Neural crest cell (in vitro differentiated cells): ENCODE measurements at regions not wholly inside any gene's neighbourhood (a gene's known extent, or its start where the extent isn't known, plus 50 kb on each side); places are given as distances from the start of the nearest gene placed in this dataset.
"Not testable (repeated sequence)": the region's sequence is repeated elsewhere in the genome, so short reads cannot be mapped to it uniquely, and the experiment has no call there.

Experiments
- DNase-seq: peaks from one replicate; pipeline ENCODE4 v3.0.0; 2021; ENCODE audit warnings: low read depth, mixed read lengths, low spot score
- H3K27ac Mint-ChIP-seq: one replicate; pipeline ENCODE4 v1.8.0; 2021; ENCODE audit warnings: mild to moderate bottlenecking, mixed read lengths; ENCODE audit not compliant: unreplicated experiment
- H3K27me3 Mint-ChIP-seq: 2 replicates; pipeline ENCODE4 v1.8.0; 2021; ENCODE audit warnings: low read depth, mild to moderate bottlenecking, mixed read lengths
- H3K36me3 Mint-ChIP-seq: 2 replicates; pipeline ENCODE4 v1.8.0; 2021; ENCODE audit warnings: low read depth, mild to moderate bottlenecking, mixed read lengths
- H3K4me1 Mint-ChIP-seq: 2 replicates; pipeline ENCODE4 v1.8.0; 2021; ENCODE audit warnings: mixed read lengths
- H3K4me3 Mint-ChIP-seq: one replicate; pipeline ENCODE4 v1.8.0; 2021; ENCODE audit warnings: mild to moderate bottlenecking, mixed read lengths
- H3K9me3 Mint-ChIP-seq: 2 replicates; pipeline ENCODE4 v1.8.0; 2021; ENCODE audit warnings: mixed read lengths
- CTCF ChIP-seq: fragments of 200-600 bp; sonication (generic); conservative IDR thresholded peaks from 2 replicates; pipeline ENCODE4 v1.5.0; 2021; ENCODE audit warnings: antibody characterized with exemption, mild to moderate bottlenecking

- no peaks in the 10 kb centered on the region for H3K36me3 Mint-ChIP-seq
- peaks cover 2% of the 10 kb centered on the region for H3K27me3 Mint-ChIP-seq
- peaks cover 2% of the 10 kb centered on the region for H3K9me3 Mint-ChIP-seq
- no peak for DNase-seq
- H3K4me1 Mint-ChIP-seq, result no peaks in the 10 kb centered on the region
- no peak for TF ChIP-seq CTCF
- no peak overlapping the region for H3K4me3 Mint-ChIP-seq
- no peak overlapping the region for H3K27ac Mint-ChIP-seq
Observed at GRCh38 chr7:142468871-142469665, 211.2 kb upstream of the PRSS58 start.

- H3K4me3 Mint-ChIP-seq, H3K36me3 Mint-ChIP-seq, H3K27ac Mint-ChIP-seq, DNase-seq, H3K9me3 Mint-ChIP-seq, H3K27me3 Mint-ChIP-seq, H3K4me1 Mint-ChIP-seq: not testable (repeated sequence)
Observed at GRCh38 chr7:142467056-142467655, 209.3 kb upstream of the PRSS58 start.

- Mint-ChIP-seq H3K27ac (no peak overlapping the region), H3K4me3 (no peak overlapping the region), H3K36me3 (no peaks in the 10 kb centered on the region), H3K4me1 (peaks cover 5% of the 10 kb centered on the region), H3K27me3 (peaks cover 16% of the 10 kb centered on the region), H3K9me3 (no peaks in the 10 kb centered on the region)
- no peak for TF ChIP-seq CTCF
- no peak for DNase-seq
Observed at GRCh38 chr7:142463401-142463850, 205.6 kb upstream of the PRSS58 start.

GRCh38 chr7:142461437-142461836, 203.6 kb upstream of the PRSS58 start:
- Mint-ChIP-seq H3K4me1 (peaks cover 16% of the 10 kb centered on the region), H3K36me3 (no peaks in the 10 kb centered on the region), H3K4me3 (no peak overlapping the region), H3K27ac (no peak overlapping the region), H3K27me3 (peaks cover 16% of the 10 kb centered on the region), H3K9me3 (no peaks in the 10 kb centered on the region)
- TF ChIP-seq CTCF, result no peak
- DNase-seq, result no peak

- no peak for TF ChIP-seq CTCF
- no peaks in the 10 kb centered on the region for H3K9me3 Mint-ChIP-seq
- H3K4me1 Mint-ChIP-seq, result peaks cover 16% of the 10 kb centered on the region
- H3K27me3 Mint-ChIP-seq, result peaks cover 16% of the 10 kb centered on the region
- no peak overlapping the region for H3K27ac Mint-ChIP-seq
- no peaks in the 10 kb centered on the region for H3K36me3 Mint-ChIP-seq
- no peak overlapping the region for H3K4me3 Mint-ChIP-seq
- no peak for DNase-seq
Observed at GRCh38 chr7:142460402-142461117, 202.7 kb upstream of the PRSS58 start.
